ENCODE measurements at regions not wholly inside any gene's neighbourhood (a gene's known extent, or its start where the extent isn't known, plus 50 kb on each side); places are given as distances from the start of the nearest gene placed in this dataset.

DNA sequence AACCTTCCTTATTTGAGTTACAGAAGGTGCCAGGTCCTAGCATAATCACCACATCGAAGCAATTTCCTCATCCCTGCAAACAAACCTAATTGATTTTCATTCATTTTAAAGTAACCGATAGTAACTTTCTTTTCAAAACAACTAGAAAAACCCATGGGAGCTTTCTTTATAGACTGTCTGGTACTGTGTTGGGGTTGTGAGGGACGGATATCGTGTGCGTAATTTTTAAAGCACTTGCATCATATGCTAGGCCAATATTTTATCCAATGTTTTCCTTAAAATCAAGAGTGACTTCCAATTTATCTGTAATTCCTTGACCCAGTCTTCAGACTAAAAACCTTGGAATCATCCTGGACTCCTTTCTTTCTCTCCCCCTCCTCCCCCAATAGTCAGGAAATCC is 271.5 kb upstream of the SESN3 start:
- no peak overlapping the region for H3K4me3 ChIP-seq (ENCODE audit: low read depth, low read length)
- TF ChIP-seq, protein P1, sequence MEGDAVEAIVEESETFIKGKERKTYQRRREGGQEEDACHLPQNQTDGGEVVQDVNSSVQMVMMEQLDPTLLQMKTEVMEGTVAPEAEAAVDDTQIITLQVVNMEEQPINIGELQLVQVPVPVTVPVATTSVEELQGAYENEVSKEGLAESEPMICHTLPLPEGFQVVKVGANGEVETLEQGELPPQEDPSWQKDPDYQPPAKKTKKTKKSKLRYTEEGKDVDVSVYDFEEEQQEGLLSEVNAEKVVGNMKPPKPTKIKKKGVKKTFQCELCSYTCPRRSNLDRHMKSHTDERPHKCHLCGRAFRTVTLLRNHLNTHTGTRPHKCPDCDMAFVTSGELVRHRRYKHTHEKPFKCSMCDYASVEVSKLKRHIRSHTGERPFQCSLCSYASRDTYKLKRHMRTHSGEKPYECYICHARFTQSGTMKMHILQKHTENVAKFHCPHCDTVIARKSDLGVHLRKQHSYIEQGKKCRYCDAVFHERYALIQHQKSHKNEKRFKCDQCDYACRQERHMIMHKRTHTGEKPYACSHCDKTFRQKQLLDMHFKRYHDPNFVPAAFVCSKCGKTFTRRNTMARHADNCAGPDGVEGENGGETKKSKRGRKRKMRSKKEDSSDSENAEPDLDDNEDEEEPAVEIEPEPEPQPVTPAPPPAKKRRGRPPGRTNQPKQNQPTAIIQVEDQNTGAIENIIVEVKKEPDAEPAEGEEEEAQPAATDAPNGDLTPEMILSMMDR (IDR thresholded peaks at IDR 0.05; ENCODE audit: borderline replicate concordance, insufficient read depth, low read depth, low read length): no peak

DNA sequence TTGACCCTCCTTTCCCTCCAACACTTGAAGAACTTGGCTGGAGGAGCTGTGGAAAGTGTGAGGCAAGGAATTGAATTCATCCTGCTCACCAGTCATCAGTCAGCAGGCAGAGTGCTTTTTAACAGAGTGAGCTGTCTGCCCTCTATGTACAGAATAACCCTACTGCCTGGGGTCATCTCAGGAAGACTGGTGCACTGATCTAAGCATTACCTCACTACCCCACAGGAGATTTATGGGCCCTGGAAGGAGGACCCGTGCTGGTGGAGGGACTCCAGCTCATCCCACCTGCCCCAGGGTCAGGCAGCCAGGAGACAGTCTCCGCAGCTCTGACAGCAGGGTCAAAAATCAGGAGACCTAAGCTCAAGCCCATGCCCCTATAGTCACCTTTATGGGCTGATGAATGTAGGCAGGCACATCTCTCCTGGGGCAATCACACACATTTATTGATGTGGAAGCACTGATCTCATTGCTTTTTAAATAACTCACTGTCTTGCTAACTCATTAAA is 270.8 kb upstream of the SESN3 start:
- TF ChIP-seq, protein P1 (IDR thresholded peaks at IDR 0.05; ENCODE audit: borderline replicate concordance, insufficient read depth, low read depth, low read length): no peak
- H3K4me3 ChIP-seq (ENCODE audit: low read depth, low read length): no peak overlapping the region

DNA sequence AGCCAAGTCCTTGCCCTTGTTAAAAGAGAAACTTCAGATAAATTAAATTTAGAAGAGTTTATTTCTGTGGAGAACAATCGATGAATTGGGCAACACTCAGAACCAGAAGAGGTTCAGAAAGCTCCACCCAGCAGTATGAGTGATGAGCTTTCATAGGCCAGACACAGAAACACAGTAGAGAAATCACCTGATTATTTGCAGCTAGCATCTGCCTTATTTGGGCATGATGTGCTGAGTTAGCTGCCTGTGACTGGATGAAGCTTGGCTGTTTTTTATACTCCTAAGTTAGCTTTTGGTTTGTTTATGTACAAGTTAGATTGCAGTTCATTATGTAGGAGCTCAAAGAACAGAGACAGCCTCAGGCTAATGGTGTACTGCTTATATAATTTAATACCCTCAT is 269.5 kb upstream of the SESN3 start:
- no peak overlapping the region for H3K4me3 ChIP-seq (ENCODE audit: low read depth, low read length)
- TF ChIP-seq, protein P1 (IDR thresholded peaks at IDR 0.05; ENCODE audit: borderline replicate concordance, insufficient read depth, low read depth, low read length): no peak

DNA sequence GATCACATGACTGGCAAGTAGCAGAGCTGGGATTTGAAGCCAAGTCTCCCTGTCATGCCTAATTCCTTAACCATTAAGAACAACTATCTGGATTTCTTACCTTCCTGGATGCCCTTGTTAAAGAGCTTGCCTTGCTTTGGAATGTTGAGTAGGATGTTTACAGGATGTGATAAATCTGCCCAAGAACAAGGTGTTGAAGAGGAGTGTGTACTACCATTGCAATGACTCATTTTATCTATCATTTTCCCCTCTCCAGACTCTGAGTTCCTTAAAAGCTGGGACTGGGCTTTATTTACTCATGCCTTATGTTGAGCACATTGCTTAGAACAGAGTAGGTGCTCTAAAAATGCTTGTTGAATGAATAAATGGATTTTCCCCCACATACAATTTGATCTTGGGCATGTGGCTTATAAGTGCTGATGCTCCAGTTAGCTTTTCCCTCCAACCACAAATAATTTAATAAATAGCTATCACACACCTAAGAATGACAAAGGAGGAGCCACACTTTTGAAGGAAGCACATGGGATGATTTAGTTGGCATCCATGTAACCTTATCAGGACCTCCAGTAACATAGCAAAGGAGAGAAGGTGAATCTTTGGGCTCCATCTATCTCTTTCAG is 268.6 kb upstream of the SESN3 start:
- no peak overlapping the region for H3K4me3 ChIP-seq (ENCODE audit: low read depth, low read length)
- TF ChIP-seq, protein P1 (IDR thresholded peaks at IDR 0.05; ENCODE audit: borderline replicate concordance, insufficient read depth, low read depth, low read length): no peak

DNA sequence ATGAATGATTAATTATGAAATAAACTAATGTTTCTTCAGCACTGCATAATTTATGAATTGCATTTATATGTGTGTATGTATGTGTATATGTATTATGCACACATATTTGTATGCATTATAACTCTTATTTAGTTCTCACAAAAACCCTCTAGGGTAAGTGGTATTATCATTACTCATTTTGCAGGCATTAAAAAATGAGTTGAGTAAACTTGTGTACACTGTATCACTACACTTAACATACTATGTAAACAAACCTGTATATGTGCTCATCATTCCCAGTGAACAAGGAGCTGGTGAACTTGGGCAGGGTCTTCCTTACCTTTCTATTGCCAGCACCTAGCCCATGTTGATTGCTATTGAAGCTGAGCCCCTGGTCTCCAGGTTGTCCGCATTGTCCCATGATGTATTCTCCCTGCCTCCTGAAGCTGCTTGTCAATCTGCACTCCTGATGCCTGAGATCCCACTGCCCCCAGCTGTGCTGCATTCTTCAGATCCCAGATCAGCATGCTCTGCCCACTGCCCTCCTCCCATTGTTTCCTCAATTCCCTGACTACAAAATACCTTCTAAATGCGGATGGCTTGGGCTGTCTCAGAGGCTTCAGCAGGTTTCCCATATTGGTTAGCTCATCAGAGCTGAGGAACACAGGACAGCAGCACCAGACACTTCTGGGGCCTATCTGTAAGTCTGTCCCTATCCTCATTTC is 267.9 kb upstream of the SESN3 start:
- H3K4me3 ChIP-seq (ENCODE audit: low read depth, low read length): no peak overlapping the region
- TF ChIP-seq, protein P1 (IDR thresholded peaks at IDR 0.05; ENCODE audit: borderline replicate concordance, insufficient read depth, low read depth, low read length): no peak

DNA sequence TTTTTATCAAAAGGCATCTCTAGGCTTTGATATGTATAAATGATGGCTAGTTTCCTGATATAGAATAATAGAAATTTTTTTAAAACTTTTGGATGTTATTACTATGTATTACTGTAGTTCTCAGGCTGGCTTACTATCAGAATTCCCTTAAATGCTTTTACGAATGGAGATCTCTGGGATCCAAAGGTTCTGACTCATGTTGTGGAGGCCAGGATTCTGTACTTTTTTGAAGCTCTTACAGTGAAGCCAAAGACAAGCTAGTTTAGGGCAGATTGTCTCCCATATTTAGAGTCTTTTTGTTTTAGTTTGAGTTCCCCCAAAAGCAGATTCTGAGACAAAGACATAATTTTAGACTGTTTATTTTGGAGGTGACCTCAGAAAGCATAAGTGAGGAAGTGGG is 265.9 kb upstream of the SESN3 start:
- TF ChIP-seq, protein P1 (IDR thresholded peaks at IDR 0.05; ENCODE audit: borderline replicate concordance, insufficient read depth, low read depth, low read length): no peak
- no peak overlapping the region for H3K4me3 ChIP-seq (ENCODE audit: low read depth, low read length)

DNA sequence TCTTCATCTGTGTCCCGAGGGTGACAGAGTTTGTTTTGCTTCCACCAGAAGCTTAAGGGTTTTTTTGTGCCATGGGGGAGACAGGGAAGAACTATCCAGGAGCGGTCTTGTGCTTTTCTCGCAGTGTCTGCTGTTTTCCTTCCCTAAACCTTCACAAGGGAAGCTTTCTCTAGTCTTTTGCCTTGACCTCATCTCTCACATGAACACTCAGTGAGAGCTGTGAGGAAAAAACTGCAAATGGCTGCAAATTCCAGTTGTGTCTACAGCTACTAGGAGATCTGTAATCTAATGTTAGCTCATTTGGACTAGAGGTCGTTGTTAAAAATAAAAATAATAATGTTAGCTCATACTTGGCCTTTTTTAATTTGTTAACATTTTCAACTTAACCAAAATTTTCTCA is 264.7 kb upstream of the SESN3 start:
- TF ChIP-seq, protein P1 (IDR thresholded peaks at IDR 0.05; ENCODE audit: borderline replicate concordance, insufficient read depth, low read depth, low read length): no peak
- H3K4me3 ChIP-seq (ENCODE audit: low read depth, low read length): no peak overlapping the region

All from GM12875 (cell line).